ENCODE measurements at regions not wholly inside any gene's neighbourhood (a gene's known extent, or its start where the extent isn't known, plus 50 kb on each side); places are given as distances from the start of the nearest gene placed in this dataset.

GRCh38 chr12:124157406-124157805, 137.5 kb upstream of the RFLNA start:
- no peaks in the 10 kb centered on the region for H3K9me3 ChIP-seq (ENCODE audit: control insufficient read depth, insufficient read depth, low read depth, low read length)
- H3K4me3 ChIP-seq (ENCODE audit: low read depth in 2 of 2, low read length in 2 of 2) = no peak overlapping the region
- no TSS peak for BruUV-seq (replicated peaks)
- TF ChIP-seq TCF7L2 (IDR thresholded peaks at IDR 0.05; ENCODE audit: low read depth, low read length) (no peak), SIN3A (IDR thresholded peaks at IDR 0.05; ENCODE audit: borderline replicate concordance, insufficient read depth, low read depth, low read length) (no peak)
- TF ChIP-seq, protein P1, sequence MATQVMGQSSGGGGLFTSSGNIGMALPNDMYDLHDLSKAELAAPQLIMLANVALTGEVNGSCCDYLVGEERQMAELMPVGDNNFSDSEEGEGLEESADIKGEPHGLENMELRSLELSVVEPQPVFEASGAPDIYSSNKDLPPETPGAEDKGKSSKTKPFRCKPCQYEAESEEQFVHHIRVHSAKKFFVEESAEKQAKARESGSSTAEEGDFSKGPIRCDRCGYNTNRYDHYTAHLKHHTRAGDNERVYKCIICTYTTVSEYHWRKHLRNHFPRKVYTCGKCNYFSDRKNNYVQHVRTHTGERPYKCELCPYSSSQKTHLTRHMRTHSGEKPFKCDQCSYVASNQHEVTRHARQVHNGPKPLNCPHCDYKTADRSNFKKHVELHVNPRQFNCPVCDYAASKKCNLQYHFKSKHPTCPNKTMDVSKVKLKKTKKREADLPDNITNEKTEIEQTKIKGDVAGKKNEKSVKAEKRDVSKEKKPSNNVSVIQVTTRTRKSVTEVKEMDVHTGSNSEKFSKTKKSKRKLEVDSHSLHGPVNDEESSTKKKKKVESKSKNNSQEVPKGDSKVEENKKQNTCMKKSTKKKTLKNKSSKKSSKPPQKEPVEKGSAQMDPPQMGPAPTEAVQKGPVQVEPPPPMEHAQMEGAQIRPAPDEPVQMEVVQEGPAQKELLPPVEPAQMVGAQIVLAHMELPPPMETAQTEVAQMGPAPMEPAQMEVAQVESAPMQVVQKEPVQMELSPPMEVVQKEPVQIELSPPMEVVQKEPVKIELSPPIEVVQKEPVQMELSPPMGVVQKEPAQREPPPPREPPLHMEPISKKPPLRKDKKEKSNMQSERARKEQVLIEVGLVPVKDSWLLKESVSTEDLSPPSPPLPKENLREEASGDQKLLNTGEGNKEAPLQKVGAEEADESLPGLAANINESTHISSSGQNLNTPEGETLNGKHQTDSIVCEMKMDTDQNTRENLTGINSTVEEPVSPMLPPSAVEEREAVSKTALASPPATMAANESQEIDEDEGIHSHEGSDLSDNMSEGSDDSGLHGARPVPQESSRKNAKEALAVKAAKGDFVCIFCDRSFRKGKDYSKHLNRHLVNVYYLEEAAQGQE (IDR thresholded peaks at IDR 0.05; ENCODE audit: insufficient read depth in 1 of 2, low read depth in 2 of 2, low read length in 1 of 2) = no peak
- H3K27ac ChIP-seq (ENCODE audit: low read length) = no peak overlapping the region
- H3K27me3 ChIP-seq (ENCODE audit: control insufficient read depth, insufficient read depth, low read length) = no peaks in the 10 kb centered on the region
- ATAC-seq (no peak), DNase-seq (ENCODE audit: low read depth, low spot score) (no peak)
- no peaks in the 10 kb centered on the region for H3K4me1 ChIP-seq (ENCODE audit: control insufficient read depth, insufficient read depth, low read length)
- intact Hi-C loops (cut with micrococcal nuclease; ENCODE audit: unreplicated experiment) (no loop called here), in situ Hi-C loops (cut with HindIII; ENCODE audit: low pct_unique_long_range_greater_than_20kb, low sequenced_read_pairs) (no loop called here)
- no peaks in the 10 kb centered on the region for H3K36me3 ChIP-seq (ENCODE audit: control insufficient read depth, insufficient read depth, low read length)
- POLR2A ChIA-PET = no interaction called here
- CTCF ChIA-PET = no interaction called here

GRCh38 chr12:124159655-124160054, 135.2 kb upstream of the RFLNA start:
- H3K36me3 ChIP-seq (ENCODE audit: control insufficient read depth, insufficient read depth, low read length) = no peaks in the 10 kb centered on the region
- CTCF ChIA-PET = no interaction called here

More at GRCh38 chr12:124159655-124160054, 135.2 kb upstream of the RFLNA start:
- TF ChIP-seq, protein P2, sequence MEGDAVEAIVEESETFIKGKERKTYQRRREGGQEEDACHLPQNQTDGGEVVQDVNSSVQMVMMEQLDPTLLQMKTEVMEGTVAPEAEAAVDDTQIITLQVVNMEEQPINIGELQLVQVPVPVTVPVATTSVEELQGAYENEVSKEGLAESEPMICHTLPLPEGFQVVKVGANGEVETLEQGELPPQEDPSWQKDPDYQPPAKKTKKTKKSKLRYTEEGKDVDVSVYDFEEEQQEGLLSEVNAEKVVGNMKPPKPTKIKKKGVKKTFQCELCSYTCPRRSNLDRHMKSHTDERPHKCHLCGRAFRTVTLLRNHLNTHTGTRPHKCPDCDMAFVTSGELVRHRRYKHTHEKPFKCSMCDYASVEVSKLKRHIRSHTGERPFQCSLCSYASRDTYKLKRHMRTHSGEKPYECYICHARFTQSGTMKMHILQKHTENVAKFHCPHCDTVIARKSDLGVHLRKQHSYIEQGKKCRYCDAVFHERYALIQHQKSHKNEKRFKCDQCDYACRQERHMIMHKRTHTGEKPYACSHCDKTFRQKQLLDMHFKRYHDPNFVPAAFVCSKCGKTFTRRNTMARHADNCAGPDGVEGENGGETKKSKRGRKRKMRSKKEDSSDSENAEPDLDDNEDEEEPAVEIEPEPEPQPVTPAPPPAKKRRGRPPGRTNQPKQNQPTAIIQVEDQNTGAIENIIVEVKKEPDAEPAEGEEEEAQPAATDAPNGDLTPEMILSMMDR (IDR thresholded peaks at IDR 0.05) = no peak
- TF ChIP-seq POLR2AphosphoS5 (IDR thresholded peaks at IDR 0.05; ENCODE audit: low read depth, low read length) (no peak), TCF7L2 (IDR thresholded peaks at IDR 0.05; ENCODE audit: low read depth, low read length) (no peak), SIN3A (IDR thresholded peaks at IDR 0.05; ENCODE audit: borderline replicate concordance, insufficient read depth, low read depth, low read length) (no peak)
- TF ChIP-seq, protein P1 (IDR thresholded peaks at IDR 0.05; ENCODE audit: insufficient read depth in 1 of 2, low read depth in 2 of 2, low read length in 1 of 2) = no peak
- Histone ChIP-seq H3K27me3 (ENCODE audit: control insufficient read depth, insufficient read depth, low read length) (no peaks in the 10 kb centered on the region), H3K4me3 (ENCODE audit: low read depth in 2 of 2, low read length in 2 of 2) (no peak overlapping the region), H3K27ac (ENCODE audit: low read length) (no peak overlapping the region), H3K9me3 (ENCODE audit: control insufficient read depth, insufficient read depth, low read depth, low read length) (no peaks in the 10 kb centered on the region), H3K4me1 (ENCODE audit: control insufficient read depth, insufficient read depth, low read length) (no peaks in the 10 kb centered on the region)
- intact Hi-C loops (cut with micrococcal nuclease; ENCODE audit: unreplicated experiment) = no loop called here
- no peak for ATAC-seq
- BruUV-seq (replicated peaks) = no TSS peak
- no peak for DNase-seq (ENCODE audit: low read depth, low spot score)
- in situ Hi-C loops (cut with HindIII; ENCODE audit: low pct_unique_long_range_greater_than_20kb, low sequenced_read_pairs) = no loop called here
- POLR2A ChIA-PET = no interaction called here

All from Panc1 (cell line).